ENCODE measurements at regions not wholly inside any gene's neighbourhood (a gene's known extent, or its start where the extent isn't known, plus 50 kb on each side); places are given as distances from the start of the nearest gene placed in this dataset.
"Not testable (repeated sequence)": the region's sequence is repeated elsewhere in the genome, so short reads cannot be mapped to it uniquely, and the experiment has no call there.

DNA sequence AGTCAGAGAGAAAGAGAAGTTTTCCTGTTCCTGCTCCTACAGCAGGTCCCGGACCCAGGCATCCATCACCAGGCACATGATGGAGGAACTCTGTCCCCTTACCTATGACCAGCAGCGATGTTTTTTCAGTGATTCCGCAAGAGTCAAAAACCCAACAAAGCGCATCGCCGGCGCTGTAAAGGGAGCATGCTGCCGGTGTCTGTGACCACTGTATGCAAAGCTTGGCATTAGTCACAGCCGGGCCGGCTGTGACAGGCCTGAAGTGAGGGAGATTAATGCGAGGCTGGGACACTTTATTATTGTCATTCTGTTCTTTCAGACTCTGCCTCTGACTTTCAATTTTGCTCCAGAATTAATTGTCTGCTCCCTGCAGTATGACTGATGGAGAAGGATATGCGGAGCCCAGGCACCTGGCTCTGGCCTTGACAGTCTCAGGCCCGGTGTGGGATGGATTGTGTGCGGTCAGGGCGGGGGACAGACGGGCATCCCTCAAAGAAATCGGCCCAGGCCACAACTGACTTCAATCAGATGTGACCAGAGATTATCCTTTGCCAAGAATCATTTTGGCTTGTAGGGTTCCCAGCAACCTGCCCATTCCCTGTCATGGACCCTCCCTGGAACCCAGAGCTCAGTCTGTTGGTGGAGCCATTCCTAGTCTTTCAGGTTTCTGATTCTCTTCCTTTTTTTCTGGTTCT lies 462.0 kb upstream of the ZNF507 start:
- Histone ChIP-seq H3K27me3 (ENCODE audit: low read depth) (no peaks in the 10 kb centered on the region), H3K9me3 (no peaks in the 10 kb centered on the region), H3K4me3 (no peak overlapping the region), H3K36me3 (no peaks in the 10 kb centered on the region), H3K27ac (no peak overlapping the region), H3K4me1 (no peaks in the 10 kb centered on the region)
- TF ChIP-seq, protein P1, sequence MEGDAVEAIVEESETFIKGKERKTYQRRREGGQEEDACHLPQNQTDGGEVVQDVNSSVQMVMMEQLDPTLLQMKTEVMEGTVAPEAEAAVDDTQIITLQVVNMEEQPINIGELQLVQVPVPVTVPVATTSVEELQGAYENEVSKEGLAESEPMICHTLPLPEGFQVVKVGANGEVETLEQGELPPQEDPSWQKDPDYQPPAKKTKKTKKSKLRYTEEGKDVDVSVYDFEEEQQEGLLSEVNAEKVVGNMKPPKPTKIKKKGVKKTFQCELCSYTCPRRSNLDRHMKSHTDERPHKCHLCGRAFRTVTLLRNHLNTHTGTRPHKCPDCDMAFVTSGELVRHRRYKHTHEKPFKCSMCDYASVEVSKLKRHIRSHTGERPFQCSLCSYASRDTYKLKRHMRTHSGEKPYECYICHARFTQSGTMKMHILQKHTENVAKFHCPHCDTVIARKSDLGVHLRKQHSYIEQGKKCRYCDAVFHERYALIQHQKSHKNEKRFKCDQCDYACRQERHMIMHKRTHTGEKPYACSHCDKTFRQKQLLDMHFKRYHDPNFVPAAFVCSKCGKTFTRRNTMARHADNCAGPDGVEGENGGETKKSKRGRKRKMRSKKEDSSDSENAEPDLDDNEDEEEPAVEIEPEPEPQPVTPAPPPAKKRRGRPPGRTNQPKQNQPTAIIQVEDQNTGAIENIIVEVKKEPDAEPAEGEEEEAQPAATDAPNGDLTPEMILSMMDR (IDR thresholded peaks at IDR 0.05), result no peak
- ATAC-seq (no peak), DNase-seq (no peak)
- intact Hi-C loops (cut with DNase I), result no loop called here

DNA sequence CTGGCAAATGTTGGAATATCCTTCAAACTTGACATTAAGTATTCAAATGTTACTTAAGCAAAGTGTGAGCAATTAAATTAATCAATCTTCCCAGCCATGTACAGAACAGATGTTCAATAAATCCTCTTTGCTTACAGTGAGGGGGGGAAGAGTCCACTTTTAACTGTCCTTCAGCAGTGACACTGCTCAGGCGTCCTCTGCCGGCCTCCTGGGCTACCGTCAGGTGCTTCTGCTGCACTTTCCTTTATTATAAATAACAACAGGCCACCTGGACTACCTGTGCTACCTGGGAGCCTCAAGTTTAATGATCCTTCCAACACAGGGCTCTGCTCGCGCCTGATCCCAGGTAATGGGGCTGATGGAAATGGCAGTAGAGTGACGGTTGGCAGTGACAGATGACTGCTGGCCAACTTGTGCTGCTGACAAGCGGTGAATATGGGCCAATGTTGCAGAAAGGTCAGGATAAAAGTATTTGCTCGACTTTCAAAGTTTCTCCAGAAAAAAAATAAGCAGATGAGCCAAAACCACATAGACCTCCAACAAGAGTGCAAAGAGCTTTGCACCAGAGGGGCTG lies 460.0 kb upstream of the ZNF507 start:
- TF ChIP-seq, protein P1 (IDR thresholded peaks at IDR 0.05), result no peak
- H3K9me3 ChIP-seq, result no peaks in the 10 kb centered on the region

DNA sequence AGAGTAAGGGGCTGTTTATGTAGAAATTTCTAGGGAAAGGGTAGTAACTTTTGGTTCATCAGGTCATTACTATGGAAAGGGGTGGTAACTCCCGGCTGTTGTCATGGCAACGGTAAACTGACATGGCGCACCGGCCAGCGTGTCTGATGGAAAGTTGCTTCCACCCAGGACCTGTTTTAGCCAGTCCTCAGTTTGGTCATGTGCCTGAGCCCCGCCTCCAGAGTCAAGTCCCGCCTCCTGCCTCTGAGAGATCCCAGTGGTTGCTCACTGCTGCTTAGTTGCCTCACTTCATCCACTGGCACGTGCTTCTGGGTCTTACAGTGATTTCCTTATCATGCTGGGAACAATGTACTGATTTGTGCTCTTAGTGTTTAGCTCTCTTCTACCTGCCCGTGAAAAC lies 455.2 kb upstream of the ZNF507 start:
- H3K4me1 ChIP-seq, result no peaks in the 10 kb centered on the region
- ATAC-seq, result no peak
- peaks cover 4% of the 10 kb centered on the region for H3K9me3 ChIP-seq
- peaks cover 3% of the 10 kb centered on the region for H3K27me3 ChIP-seq (ENCODE audit: low read depth)
- no peak for DNase-seq
- intact Hi-C loops (cut with DNase I), result no loop called here
- H3K4me3 ChIP-seq, result no peak overlapping the region
- TF ChIP-seq, protein P1 (IDR thresholded peaks at IDR 0.05), result no peak
- no peaks in the 10 kb centered on the region for H3K36me3 ChIP-seq
- no peak overlapping the region for H3K27ac ChIP-seq

More for the DNA sequence above, 460.0 kb upstream of the ZNF507 start:
- DNase-seq (no peak), ATAC-seq (no peak)
- H3K27ac ChIP-seq, result no peak overlapping the region
- intact Hi-C loops (cut with DNase I), result no loop called here
- H3K27me3 ChIP-seq (ENCODE audit: low read depth), result peaks cover 3% of the 10 kb centered on the region
- no peak overlapping the region for H3K4me3 ChIP-seq
- no peaks in the 10 kb centered on the region for H3K4me1 ChIP-seq
- H3K36me3 ChIP-seq, result no peaks in the 10 kb centered on the region

DNA sequence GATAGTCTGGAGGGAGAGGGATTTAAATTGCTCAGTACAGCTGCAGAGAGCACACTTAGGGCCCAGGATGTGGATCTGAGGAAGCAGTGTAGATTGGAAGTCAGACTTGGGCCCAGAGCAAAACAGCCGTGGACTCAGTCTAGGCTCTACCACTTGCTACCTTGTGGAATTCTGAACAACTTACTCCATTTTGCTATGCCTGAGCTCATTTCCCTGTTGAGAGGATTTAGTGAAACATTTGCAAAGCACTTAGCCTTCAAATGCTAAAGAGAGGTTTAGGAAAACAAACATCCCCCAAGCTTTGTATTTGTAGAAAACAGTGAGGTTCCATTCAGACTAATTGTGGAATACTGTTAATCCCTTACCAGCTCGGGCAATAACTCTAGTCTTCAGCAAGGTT lies 453.4 kb upstream of the ZNF507 start:
- intact Hi-C loops (cut with DNase I), result no loop called here
- no peak overlapping the region for H3K27ac ChIP-seq
- H3K4me1 ChIP-seq, result no peaks in the 10 kb centered on the region
- TF ChIP-seq, protein P1 (IDR thresholded peaks at IDR 0.05), result no peak
- no peaks in the 10 kb centered on the region for H3K36me3 ChIP-seq
- ATAC-seq (no peak), DNase-seq (no peak)
- H3K4me3 ChIP-seq, result no peak overlapping the region
- peaks cover 4% of the 10 kb centered on the region for H3K9me3 ChIP-seq
- peaks cover 3% of the 10 kb centered on the region for H3K27me3 ChIP-seq (ENCODE audit: low read depth)

DNA sequence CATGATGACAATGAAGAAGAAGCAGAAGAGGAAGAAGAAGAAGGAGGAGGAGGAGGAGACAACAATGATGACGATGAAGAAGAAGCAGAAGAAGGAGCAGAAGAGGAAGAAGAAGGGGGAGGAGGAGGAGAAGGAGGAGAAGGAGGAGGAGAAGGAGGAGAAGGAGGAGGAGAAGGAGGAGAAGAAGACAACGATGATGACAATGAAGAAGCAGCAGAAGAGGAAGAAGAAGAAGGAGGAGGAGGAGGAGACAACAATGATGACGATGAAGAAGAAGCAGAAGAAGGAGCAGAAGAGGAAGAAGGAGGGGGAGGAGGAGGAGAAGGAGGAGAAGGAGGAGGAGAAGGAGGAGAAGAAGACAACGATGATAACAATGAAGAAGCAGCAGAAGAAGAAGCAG lies 451.9 kb upstream of the ZNF507 start:
- intact Hi-C loops (cut with DNase I); H3K9me3 ChIP-seq; H3K4me3 ChIP-seq; H3K27me3 ChIP-seq (ENCODE audit: low read depth); ATAC-seq; H3K27ac ChIP-seq; DNase-seq; H3K4me1 ChIP-seq; H3K36me3 ChIP-seq: not testable (repeated sequence)

DNA sequence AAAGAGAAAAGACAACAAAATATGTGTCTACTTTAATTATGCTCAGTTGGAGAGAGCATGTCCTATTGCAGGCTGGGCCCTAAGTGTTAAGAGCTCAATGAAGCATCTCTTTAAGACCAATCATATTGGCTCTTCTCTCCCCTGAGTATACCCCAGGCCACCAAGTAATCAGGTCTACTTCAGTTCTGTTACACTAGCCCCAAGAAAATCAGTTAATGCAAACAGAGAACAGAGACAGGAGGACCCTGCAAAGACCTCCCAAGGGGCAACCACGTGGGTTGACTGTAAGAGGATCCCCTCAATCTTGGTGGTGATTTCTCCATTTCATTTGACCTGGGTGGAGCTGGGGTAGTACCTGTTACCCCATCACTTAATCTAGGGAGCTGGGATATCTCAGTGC lies 451.0 kb upstream of the ZNF507 start:
- intact Hi-C loops (cut with DNase I), result no loop called here
- Histone ChIP-seq H3K36me3 (no peaks in the 10 kb centered on the region), H3K4me3 (no peak overlapping the region), H3K27ac (no peak overlapping the region), H3K9me3 (peaks cover 4% of the 10 kb centered on the region), H3K27me3 (ENCODE audit: low read depth) (peaks cover 3% of the 10 kb centered on the region), H3K4me1 (no peaks in the 10 kb centered on the region)
- ATAC-seq (no peak), DNase-seq (no peak)
- TF ChIP-seq, protein P1 (IDR thresholded peaks at IDR 0.05), result no peak

All from lower lobe of right lung (tissue), 2 donors.